ENCODE measurements at regions not wholly inside any gene's neighbourhood (a gene's known extent, or its start where the extent isn't known, plus 50 kb on each side); places are given as distances from the start of the nearest gene placed in this dataset.

DNA sequence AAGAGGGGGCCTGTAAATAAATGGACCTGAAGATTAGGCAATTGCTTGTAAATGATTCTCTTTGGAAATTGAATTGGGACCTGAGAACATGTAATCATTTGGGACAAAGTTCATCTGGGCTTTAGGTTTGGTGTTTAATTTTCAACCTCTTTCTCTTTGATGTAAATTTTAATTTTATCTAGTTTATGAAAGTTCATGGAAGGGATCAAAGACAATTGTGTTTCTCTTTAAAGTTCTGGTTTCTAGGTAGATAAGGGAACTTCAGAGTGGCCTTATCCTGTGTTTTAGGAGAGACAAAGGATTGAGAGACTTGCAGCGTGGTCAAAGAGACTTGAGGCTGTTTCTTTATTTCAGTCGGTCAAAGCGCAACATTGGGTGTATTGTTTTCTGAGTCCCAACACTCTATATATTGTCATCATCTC, 1108.3 kb downstream of the TBL1XR1 start:
- Histone ChIP-seq H3K9ac (no peak overlapping the region), H3K36me3 (ENCODE audit: insufficient read depth) (no peaks in the 10 kb centered on the region), H3K4me2 (no peak overlapping the region), H3K4me3 (IDR thresholded peaks at IDR 0.05; ENCODE audit: insufficient read depth, low read depth, low read length) (no peak overlapping the region), H3K27ac (no peak overlapping the region), H2AFZ (ENCODE audit: low read depth) (no peak overlapping the region), H3K4me1 (ENCODE audit: low read depth, poor library complexity, severe bottlenecking) (peaks cover 16% of the 10 kb centered on the region), H3K79me2 (ENCODE audit: insufficient read depth, low read depth) (no peaks in the 10 kb centered on the region), H3K27me3 (ENCODE audit: insufficient read depth, low read depth) (no peaks in the 10 kb centered on the region), H4K20me1 (ENCODE audit: insufficient read depth) (no peaks in the 10 kb centered on the region)
- no peak for TF ChIP-seq CTCF (conservative IDR thresholded peaks at IDR 0.05; ENCODE audit: low read depth, low read length)

DNA sequence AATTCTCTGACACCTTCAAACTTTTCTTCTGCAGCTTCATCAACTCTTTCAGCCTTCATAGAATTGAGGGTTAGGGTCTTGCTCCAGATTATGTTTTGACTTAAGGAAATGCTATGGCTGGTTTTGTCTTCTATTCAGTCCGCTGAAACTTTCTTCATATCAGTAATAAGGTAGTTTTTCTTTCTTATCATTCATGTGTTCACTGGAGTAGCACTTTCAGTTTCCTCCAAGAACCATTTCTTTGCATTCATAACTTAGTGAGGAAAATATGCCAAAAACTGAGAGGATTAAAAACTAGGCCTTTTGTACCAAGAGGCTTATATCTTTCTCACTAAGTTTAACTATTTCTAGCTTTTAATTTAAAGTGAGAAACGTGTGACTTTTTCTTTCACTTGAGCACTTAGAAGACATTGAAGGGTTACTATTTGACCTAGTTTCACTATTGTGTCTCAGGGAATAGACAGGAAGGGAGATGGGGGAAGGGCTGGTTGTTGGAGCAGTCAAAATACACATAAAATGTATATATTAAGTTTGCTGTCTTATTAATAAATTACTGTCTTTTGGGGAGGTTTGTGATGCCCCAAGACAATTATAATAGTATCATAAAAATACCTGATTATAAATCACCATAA, 1110.1 kb downstream of the TBL1XR1 start:
- peaks cover 16% of the 10 kb centered on the region for H3K4me1 ChIP-seq (ENCODE audit: low read depth, poor library complexity, severe bottlenecking)
- H3K4me3 ChIP-seq (IDR thresholded peaks at IDR 0.05; ENCODE audit: insufficient read depth, low read depth, low read length) = no peak overlapping the region
- no peak for TF ChIP-seq CTCF (conservative IDR thresholded peaks at IDR 0.05; ENCODE audit: low read depth, low read length)
- H3K27ac ChIP-seq = peak overlapping the region; percentile 41; the same call in 1 of the 2 replicates
- no peaks in the 10 kb centered on the region for H4K20me1 ChIP-seq (ENCODE audit: insufficient read depth)
- no peaks in the 10 kb centered on the region for H3K27me3 ChIP-seq (ENCODE audit: insufficient read depth, low read depth)
- no peaks in the 10 kb centered on the region for H3K36me3 ChIP-seq (ENCODE audit: insufficient read depth)
- no peak overlapping the region; the same call in 1 of the 2 replicates for H3K9ac ChIP-seq
- H3K4me2 ChIP-seq = peak overlapping the region; percentile 87
- no peaks in the 10 kb centered on the region for H3K79me2 ChIP-seq (ENCODE audit: insufficient read depth, low read depth)
- H2AFZ ChIP-seq (ENCODE audit: low read depth) = peak overlapping the region; percentile 76

- TF ChIP-seq CTCF (conservative IDR thresholded peaks at IDR 0.05; ENCODE audit: low read depth, low read length) = no peak
- Histone ChIP-seq H4K20me1 (ENCODE audit: insufficient read depth) (no peaks in the 10 kb centered on the region), H3K27ac (no peak overlapping the region), H3K9ac (no peak overlapping the region), H3K79me2 (ENCODE audit: insufficient read depth, low read depth) (no peaks in the 10 kb centered on the region), H3K4me3 (IDR thresholded peaks at IDR 0.05; ENCODE audit: insufficient read depth, low read depth, low read length) (no peak overlapping the region), H3K36me3 (ENCODE audit: insufficient read depth) (no peaks in the 10 kb centered on the region), H3K4me2 (no peak overlapping the region), H2AFZ (ENCODE audit: low read depth) (no peak overlapping the region), H3K4me1 (ENCODE audit: low read depth, poor library complexity, severe bottlenecking) (no peaks in the 10 kb centered on the region), H3K27me3 (ENCODE audit: insufficient read depth, low read depth) (no peaks in the 10 kb centered on the region)
These were observed 1117.5 kb downstream of the TBL1XR1 start for GRCh38 chr3:176079785-176080184.

- H2AFZ ChIP-seq (ENCODE audit: low read depth) = no peak overlapping the region
- no peaks in the 10 kb centered on the region for H3K79me2 ChIP-seq (ENCODE audit: insufficient read depth, low read depth)
- H3K27ac ChIP-seq = no peak overlapping the region
- H4K20me1 ChIP-seq (ENCODE audit: insufficient read depth) = no peaks in the 10 kb centered on the region
- H3K4me2 ChIP-seq = no peak overlapping the region
- TF ChIP-seq CTCF (conservative IDR thresholded peaks at IDR 0.05; ENCODE audit: low read depth, low read length) = no peak
- H3K36me3 ChIP-seq (ENCODE audit: insufficient read depth) = no peaks in the 10 kb centered on the region
- no peak overlapping the region for H3K9ac ChIP-seq
- H3K27me3 ChIP-seq (ENCODE audit: insufficient read depth, low read depth) = no peaks in the 10 kb centered on the region
- H3K4me1 ChIP-seq (ENCODE audit: low read depth, poor library complexity, severe bottlenecking) = no peaks in the 10 kb centered on the region
- H3K4me3 ChIP-seq (IDR thresholded peaks at IDR 0.05; ENCODE audit: insufficient read depth, low read depth, low read length) = no peak overlapping the region
These were observed 1118.4 kb downstream of the TBL1XR1 start for GRCh38 chr3:176078906-176079305.

Data from KMS-11 (cell line).